H1 (cell line): ENCODE measurements at regions not wholly inside any gene's neighbourhood (a gene's known extent, or its start where the extent isn't known, plus 50 kb on each side); places are given as distances from the start of the nearest gene placed in this dataset.

Experiments
- CTCF ChIA-PET: fragments of 300-600 bp; sonication (Branson Sonifier 250); formaldehyde crosslinking; loops from one replicate; lab custom pipeline; 2021; ENCODE audit not compliant: partially characterized antibody; lab: Charles Lee
- POLR2A ChIA-PET: fragments of 300-600 bp; sonication (Branson Sonifier 250); formaldehyde crosslinking; loops from one replicate; lab custom pipeline; 2021; ENCODE audit warnings: inconsistent platforms; ENCODE audit not compliant: partially characterized antibody; lab: Charles Lee
- DNase-seq, 2 experiments: peaks; one replicate each; pipeline versions ENCODE4 v3.0.0 to v3.0.0-alpha.2; 2010 to 2022; ENCODE audit warnings: low spot score in 2 of 2, low read depth in 1 of 2, mixed read lengths in 1 of 2
- FAIRE-seq: peaks from 2 replicates; lab custom pipeline; 2011; peaks lifted over from hg19 to GRCh38; lab: Jason Lieb, UNC
- H2AFZ ChIP-seq: 2 replicates; pipeline ENCODE4 v1.8.1; 2012; ENCODE audit warnings: low read length, inconsistent platforms
- H2AK5ac ChIP-seq: 2 replicates; pipeline ENCODE4 v1.6.1; 2013; ENCODE audit warnings: low read depth, low read length
- H2BK120ac ChIP-seq: replicated peaks from 2 replicates; pipeline ENCODE3; 2013; ENCODE audit warnings: low read depth, low read length, inconsistent platforms
- H2BK12ac ChIP-seq: 2 replicates; pipeline ENCODE4 v1.6.1; 2013; ENCODE audit warnings: low read depth, low read length
- H2BK15ac ChIP-seq: 2 replicates; pipeline ENCODE4 v1.6.1; 2013; ENCODE audit warnings: low read length
- H2BK20ac ChIP-seq: 2 replicates; pipeline ENCODE4 v1.6.1; 2013; ENCODE audit warnings: low read length
- H2BK5ac ChIP-seq: 2 replicates; pipeline ENCODE4 v1.6.1; 2013; ENCODE audit warnings: low read depth, low read length
- H3K14ac ChIP-seq: 2 replicates; pipeline ENCODE4 v1.6.1; 2013; ENCODE audit warnings: inconsistent platforms; ENCODE audit not compliant: insufficient read length
- H3K18ac ChIP-seq: 2 replicates; pipeline ENCODE4 v1.6.1; 2013; ENCODE audit warnings: low read length; ENCODE audit errors: extremely low read depth
- H3K23ac ChIP-seq: 2 replicates; pipeline ENCODE4 v1.6.1; 2013; ENCODE audit warnings: inconsistent platforms; ENCODE audit not compliant: insufficient read length
- H3K23me2 ChIP-seq: 2 replicates; pipeline ENCODE4 v1.6.1; 2013; ENCODE audit warnings: low read depth, low read length
- H3K27ac ChIP-seq: 2 replicates; pipeline ENCODE4 v1.6.1; 2011; ENCODE audit warnings: low read depth, low read length, inconsistent platforms
- H3K27me3 ChIP-seq, 4 experiments: replicated peaks in 1 of 4; 1 replicate in 1 of 4; 2 replicates in 3 of 4; pipeline versions ENCODE4 v1.6.1 to v1.8.1; 2011 to 2013; ENCODE audit warnings: low read length in 3 of 4, mild to moderate bottlenecking in 3 of 4, inconsistent platforms in 2 of 4, mixed read lengths in 2 of 4, moderate library complexity in 1 of 4; ENCODE audit not compliant: control insufficient read depth in 3 of 4, insufficient read depth in 3 of 4; ENCODE audit errors: extremely low read depth in 1 of 4
- H3K36me3 ChIP-seq, 4 experiments: 2 replicates each; pipeline versions ENCODE4 v1.6.1 to v1.8.1; 2011 to 2013; ENCODE audit warnings: mild to moderate bottlenecking in 4 of 4, low read length in 3 of 4, moderate library complexity in 2 of 4, control low read depth in 1 of 4, inconsistent platforms in 1 of 4; ENCODE audit not compliant: insufficient read depth in 4 of 4, control insufficient read depth in 2 of 4
- H3K4ac ChIP-seq: replicated peaks from 2 replicates; pipeline ENCODE3; 2013; ENCODE audit warnings: low read length, low read depth, mixed read lengths, inconsistent platforms; ENCODE audit not compliant: insufficient read length
- H3K4me1 ChIP-seq, 4 experiments: replicated peaks in 1 of 4; 1 replicate in 1 of 4; 2 replicates in 3 of 4; pipeline versions ENCODE4 v1.6.1 to v1.8.1; 2011 to 2013; ENCODE audit warnings: low read length in 3 of 4, inconsistent platforms in 2 of 4, mixed read lengths in 1 of 4; ENCODE audit not compliant: insufficient read depth in 4 of 4, control insufficient read depth in 3 of 4
- H3K4me2 ChIP-seq, 2 experiments: 2 replicates each; pipeline versions ENCODE4 v1.6.1 to v1.8.1; 2011 to 2013; ENCODE audit warnings: low read depth in 2 of 2, low read length in 2 of 2, control low read depth in 1 of 2, inconsistent platforms in 1 of 2, mild to moderate bottlenecking in 1 of 2; ENCODE audit not compliant: insufficient read depth in 1 of 2
- H3K4me3 ChIP-seq, 4 experiments: fragments of 200-600, 300-600 bp in 1 of 4; sonication (generic), shearing (Covaris generic), sonication (Bioruptor Twin) in 1 of 4; 2 replicates each; pipeline versions ENCODE4 v1.5.1 to v1.8.1; 2011 to 2016; ENCODE audit warnings: low read length in 4 of 4, low read depth in 3 of 4, control low read depth in 2 of 4, inconsistent platforms in 2 of 4, mild to moderate bottlenecking in 2 of 4, mixed read lengths in 1 of 4, moderate library complexity in 1 of 4; ENCODE audit not compliant: insufficient read depth in 2 of 4; ENCODE audit errors: extremely low read depth in 1 of 4
- H3K56ac ChIP-seq: replicated peaks from 2 replicates; pipeline ENCODE3; 2013; ENCODE audit warnings: low read depth, mild to moderate bottlenecking, mixed read lengths, low read length, inconsistent platforms; ENCODE audit not compliant: insufficient read length
- H3K79me1 ChIP-seq: 2 replicates; pipeline ENCODE4 v1.6.1; 2013; ENCODE audit warnings: low read depth, low read length, control low read depth
- H3K79me2 ChIP-seq, 2 experiments: 2 replicates each; pipeline versions ENCODE4 v1.6.1 to v1.8.1; 2012 to 2013; ENCODE audit warnings: low read length in 2 of 2, mild to moderate bottlenecking in 2 of 2, inconsistent platforms in 1 of 2; ENCODE audit not compliant: insufficient read depth in 2 of 2, control insufficient read depth in 1 of 2
- H3K9ac ChIP-seq, 4 experiments: replicated peaks in 1 of 4; 1 replicate in 1 of 4; 2 replicates in 3 of 4; pipeline versions ENCODE4 v1.6.1 to v1.8.1; 2011 to 2013; ENCODE audit warnings: low read depth in 3 of 4, low read length in 3 of 4, control low read depth in 2 of 4, mild to moderate bottlenecking in 2 of 4, moderate library complexity in 2 of 4, inconsistent platforms in 1 of 4; ENCODE audit errors: extremely low read depth in 1 of 4
- H3K9me3 ChIP-seq, 2 experiments: 2 replicates each; pipeline versions ENCODE4 v1.6.1 to v1.8.1; 2012 to 2013; ENCODE audit warnings: mild to moderate bottlenecking in 2 of 2, moderate library complexity in 2 of 2, control low read depth in 1 of 2, inconsistent platforms in 1 of 2, low read depth in 1 of 2, low read length in 1 of 2, mixed read lengths in 1 of 2; ENCODE audit not compliant: insufficient read depth in 2 of 2
- H4K20me1 ChIP-seq, 2 experiments: replicated peaks in 1 of 2; 2 replicates each; pipeline versions ENCODE3 to v1.8.1; 2011 to 2013; ENCODE audit warnings: inconsistent platforms in 2 of 2, low read length in 2 of 2, mild to moderate bottlenecking in 1 of 2; ENCODE audit not compliant: insufficient read depth in 2 of 2, control insufficient read depth in 1 of 2
- H4K5ac ChIP-seq: 2 replicates; pipeline ENCODE4 v1.6.1; 2013; ENCODE audit warnings: low read length, low read depth, mixed read lengths, inconsistent platforms; ENCODE audit not compliant: insufficient read length
- H4K8ac ChIP-seq: 2 replicates; pipeline ENCODE4 v1.8.0; 2013; ENCODE audit warnings: mild to moderate bottlenecking, moderate library complexity, low read length, inconsistent platforms; ENCODE audit not compliant: insufficient read depth; ENCODE audit errors: extremely low read depth
- H4K91ac ChIP-seq: replicated peaks from 2 replicates; pipeline ENCODE3; 2013; ENCODE audit warnings: low read length, mixed read lengths, inconsistent platforms; ENCODE audit not compliant: insufficient read length
- BCL11A ChIP-seq, 2 experiments: IDR thresholded peaks; one replicate each; pipeline ENCODE4 v1.6.1; 2011; ENCODE audit warnings: low read depth in 2 of 2, low read length in 2 of 2, mild to moderate bottlenecking in 2 of 2
- HDAC6 ChIP-seq: IDR thresholded peaks from one replicate; pipeline ENCODE4 v1.7.1; 2012; ENCODE audit warnings: low read depth, mild to moderate bottlenecking, inconsistent platforms, low read length, moderate library complexity
- KDM1A ChIP-seq: fragments of 200-600, 300-600 bp; sonication (generic); IDR thresholded peaks from 2 replicates; pipeline ENCODE4 v1.7.1; 2016; ENCODE audit warnings: mild to moderate bottlenecking, low read length, borderline replicate concordance
- MAFK ChIP-seq: IDR thresholded peaks from 2 replicates; pipeline ENCODE4 v1.6.1; 2012; ENCODE audit warnings: low read depth, mild to moderate bottlenecking, improper control_type of control experiment, low read length
- PHF8 ChIP-seq: fragments of 200-600 bp; sonication (generic); conservative IDR thresholded peaks from 2 replicates; pipeline ENCODE4 v1.7.1; 2012; ENCODE audit warnings: low read depth, mild to moderate bottlenecking, inconsistent platforms, low read length, moderate library complexity
- RBBP5 ChIP-seq: IDR thresholded peaks from 2 replicates; pipeline ENCODE4 v1.7.1; 2012; ENCODE audit warnings: low read depth, mild to moderate bottlenecking, inconsistent platforms, low read length, moderate library complexity, borderline replicate concordance
- WGBS, 2 experiments: shearing (Covaris generic) in 1 of 2; methylation state at CpG; one replicate each; pipeline versions ENCODE4 v1.1.6 to v1.1.7; 2013 to 2015; ENCODE audit warnings: low lambda C conversion rate in 2 of 2, mixed read lengths in 2 of 2, inconsistent platforms in 1 of 2, low coverage in 1 of 2, missing lambda C conversion rate in 1 of 2; ENCODE audit not compliant: insufficient replicate concordance in 2 of 2, insufficient coverage in 1 of 2, insufficient read length in 1 of 2; ENCODE audit errors: extremely low coverage in 1 of 2, missing lambda C conversion rate in 1 of 2; 5-methylcytosine and 5-hydroxymethylcytosine counted together
- TF ChIP-seq, protein P1 (sequence below): IDR thresholded peaks from 2 replicates; pipeline ENCODE4 v1.6.1; 2012; ENCODE audit warnings: low read length, inconsistent platforms

DNA sequence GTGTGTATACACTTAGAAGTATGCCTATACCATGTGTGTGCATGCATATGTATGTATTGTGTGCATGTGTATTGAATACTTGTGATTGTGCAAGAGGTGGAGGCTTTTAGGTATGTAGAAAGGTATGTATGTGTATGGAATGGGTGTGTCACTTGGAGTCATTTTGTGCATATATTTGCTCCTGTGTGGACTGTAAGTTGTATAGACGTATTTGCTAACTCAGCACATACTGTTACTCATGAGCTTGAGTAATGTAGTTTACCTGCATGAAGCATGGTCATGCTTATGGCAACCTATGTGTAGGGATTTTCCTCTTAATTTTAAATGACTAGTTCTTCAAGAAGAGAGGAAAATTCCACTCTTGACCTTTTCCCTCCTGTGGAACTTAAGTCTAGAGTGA, 507.6 kb upstream of the LARGE1 start:
- Histone ChIP-seq H3K23ac (no peak overlapping the region), H4K5ac (no peak overlapping the region), H2BK5ac (no peak overlapping the region), H4K20me1 (no peaks in the 10 kb centered on the region), H2BK12ac (no peak overlapping the region), H3K4me3 (no peak overlapping the region), H3K14ac (no peak overlapping the region), H2BK120ac (no peak overlapping the region), H3K4ac (no peak overlapping the region), H3K4me1 (no peaks in the 10 kb centered on the region), H3K56ac (no peak overlapping the region), H4K91ac (no peak overlapping the region), H4K8ac (no peak overlapping the region), H3K79me1 (no peaks in the 10 kb centered on the region), H3K18ac (no peak overlapping the region), H2BK20ac (no peak overlapping the region), H3K9me3 (no peaks in the 10 kb centered on the region), H3K27me3 (no peaks in the 10 kb centered on the region), H2AFZ (no peak overlapping the region), H3K9ac (no peak overlapping the region), H2BK15ac (no peak overlapping the region), H3K36me3 (no peaks in the 10 kb centered on the region), H3K79me2 (no peaks in the 10 kb centered on the region), H3K27ac (no peak overlapping the region), H2AK5ac (no peak overlapping the region), H3K4me2 (no peak overlapping the region), H3K23me2 (peaks cover 1% of the 10 kb centered on the region; the same call in 1 of the 2 replicates)
- DNase-seq, result no peak
- CTCF ChIA-PET, result interaction anchor here (3.3 kb wide), 1 partner anchor 13 kb away, joined by 15 read pairs; no protein-coding TSS in a partner anchor
- no peak for TF ChIP-seq BCL11A (IDR thresholded peaks at IDR 0.05; ENCODE audit: low read depth in 2 of 2, low read length in 2 of 2)
- TF ChIP-seq PHF8, result no peak
- TF ChIP-seq HDAC6, result no peak
- TF ChIP-seq MAFK, result 0 out of 2 replicates have a peak, but pooled peaks have one; percentile 15
- TF ChIP-seq RBBP5, result no peak
- TF ChIP-seq, protein P1, sequence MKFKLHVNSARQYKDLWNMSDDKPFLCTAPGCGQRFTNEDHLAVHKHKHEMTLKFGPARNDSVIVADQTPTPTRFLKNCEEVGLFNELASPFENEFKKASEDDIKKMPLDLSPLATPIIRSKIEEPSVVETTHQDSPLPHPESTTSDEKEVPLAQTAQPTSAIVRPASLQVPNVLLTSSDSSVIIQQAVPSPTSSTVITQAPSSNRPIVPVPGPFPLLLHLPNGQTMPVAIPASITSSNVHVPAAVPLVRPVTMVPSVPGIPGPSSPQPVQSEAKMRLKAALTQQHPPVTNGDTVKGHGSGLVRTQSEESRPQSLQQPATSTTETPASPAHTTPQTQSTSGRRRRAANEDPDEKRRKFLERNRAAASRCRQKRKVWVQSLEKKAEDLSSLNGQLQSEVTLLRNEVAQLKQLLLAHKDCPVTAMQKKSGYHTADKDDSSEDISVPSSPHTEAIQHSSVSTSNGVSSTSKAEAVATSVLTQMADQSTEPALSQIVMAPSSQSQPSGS, result no peak
- TF ChIP-seq KDM1A, result no peak
- FAIRE-seq, result no peak
- WGBS, 2 experiments, result 80% methylated on average over 1 of the region's 1 CpG; no CpG with 5 or more reads in 1 of the 2 experiments
- POLR2A ChIA-PET, result no interaction called here
